ENCODE measurements at regions not wholly inside any gene's neighbourhood (a gene's known extent, or its start where the extent isn't known, plus 50 kb on each side); places are given as distances from the start of the nearest gene placed in this dataset.

GRCh38 chr2:107412209-107412904, 414.3 kb upstream of the RGPD4 start:
- H3K27ac ChIP-seq, result no peak overlapping the region
- no peak for TF ChIP-seq CTCF (IDR thresholded peaks at IDR 0.05)
- no peak overlapping the region for H3K4me3 ChIP-seq
- no peaks in the 10 kb centered on the region for H3K36me3 ChIP-seq (ENCODE audit: insufficient read depth in 1 of 2, low read depth in 1 of 2)
- H3K4me1 ChIP-seq, result no peaks in the 10 kb centered on the region
- WGBS, 3 donors, result 63 to 72% (median 68%) methylated on average over 6 of the region's 6 CpGs
- H3K27me3 ChIP-seq (ENCODE audit: insufficient read depth in 3 of 3, low read length in 2 of 3), result no peaks in the 10 kb centered on the region
- no peaks in the 10 kb centered on the region for H3K9me3 ChIP-seq
- intact Hi-C loops (cut with DNase I), result no loop called here
- DNase-seq, result peak in 1 of 2 donors; percentile 14
- ATAC-seq, result no peak

GRCh38 chr2:107412981-107413380, 413.7 kb upstream of the RGPD4 start:
- Histone ChIP-seq H3K9me3 (no peaks in the 10 kb centered on the region), H3K27me3 (ENCODE audit: insufficient read depth in 3 of 3, low read length in 2 of 3) (no peaks in the 10 kb centered on the region), H3K4me3 (no peak overlapping the region), H3K4me1 (no peaks in the 10 kb centered on the region), H3K36me3 (ENCODE audit: insufficient read depth in 1 of 2, low read depth in 1 of 2) (no peaks in the 10 kb centered on the region), H3K27ac (no peak overlapping the region)
- DNase-seq (no peak), ATAC-seq (no peak)
- 71 to 86% (median 74%) methylated on average over 2 of the region's 2 CpGs for WGBS, 3 donors
- intact Hi-C loops (cut with DNase I), result no loop called here
- no peak for TF ChIP-seq CTCF (IDR thresholded peaks at IDR 0.05)

GRCh38 chr2:107414376-107414775, 412.3 kb upstream of the RGPD4 start:
- WGBS, 3 donors, result 79 to 86% (median 83%) methylated on average over 4 of the region's 4 CpGs
- no peaks in the 10 kb centered on the region for H3K27me3 ChIP-seq (ENCODE audit: insufficient read depth in 3 of 3, low read length in 2 of 3)

GRCh38 chr2:107418708-107419107, 408.0 kb upstream of the RGPD4 start:
- DNase-seq, result no peak

More at GRCh38 chr2:107414376-107414775, 412.3 kb upstream of the RGPD4 start:
- intact Hi-C loops (cut with DNase I), result no loop called here
- Histone ChIP-seq H3K4me1 (no peaks in the 10 kb centered on the region), H3K36me3 (ENCODE audit: insufficient read depth in 1 of 2, low read depth in 1 of 2) (no peaks in the 10 kb centered on the region), H3K4me3 (no peak overlapping the region), H3K27ac (no peak overlapping the region), H3K9me3 (no peaks in the 10 kb centered on the region)
- TF ChIP-seq CTCF (IDR thresholded peaks at IDR 0.05), result no peak
- ATAC-seq (no peak), DNase-seq (no peak)

More at GRCh38 chr2:107418708-107419107, 408.0 kb upstream of the RGPD4 start:
- peak in 1 of 4 donors; percentile 42 for ATAC-seq
- no peak for TF ChIP-seq CTCF (IDR thresholded peaks at IDR 0.05)
- no peaks in the 10 kb centered on the region for H3K9me3 ChIP-seq
- 7 to 16% (median 10%) methylated on average over 3 of the region's 3 CpGs for WGBS, 3 donors
- no peaks in the 10 kb centered on the region for H3K4me1 ChIP-seq
- intact Hi-C loops (cut with DNase I), result no loop called here
- H3K27ac ChIP-seq, result no peak overlapping the region
- no peaks in the 10 kb centered on the region for H3K27me3 ChIP-seq (ENCODE audit: insufficient read depth in 3 of 3, low read length in 2 of 3)
- H3K36me3 ChIP-seq (ENCODE audit: insufficient read depth in 1 of 2, low read depth in 1 of 2), result no peaks in the 10 kb centered on the region
- no peak overlapping the region for H3K4me3 ChIP-seq

Measured in psoas muscle (tissue), 7 donors.